Fibroblast of skin of left biceps (primary cell): ENCODE measurements at regions not wholly inside any gene's neighbourhood (a gene's known extent, or its start where the extent isn't known, plus 50 kb on each side); places are given as distances from the start of the nearest gene placed in this dataset.
"Not testable (repeated sequence)": the region's sequence is repeated elsewhere in the genome, so short reads cannot be mapped to it uniquely, and the experiment has no call there.

Source experiments
- DNase-seq, 2 experiments: peaks; one replicate each; pipeline ENCODE4 v3.0.0-alpha.2; 2013; ENCODE audit warnings: low read depth in 2 of 2

DNA sequence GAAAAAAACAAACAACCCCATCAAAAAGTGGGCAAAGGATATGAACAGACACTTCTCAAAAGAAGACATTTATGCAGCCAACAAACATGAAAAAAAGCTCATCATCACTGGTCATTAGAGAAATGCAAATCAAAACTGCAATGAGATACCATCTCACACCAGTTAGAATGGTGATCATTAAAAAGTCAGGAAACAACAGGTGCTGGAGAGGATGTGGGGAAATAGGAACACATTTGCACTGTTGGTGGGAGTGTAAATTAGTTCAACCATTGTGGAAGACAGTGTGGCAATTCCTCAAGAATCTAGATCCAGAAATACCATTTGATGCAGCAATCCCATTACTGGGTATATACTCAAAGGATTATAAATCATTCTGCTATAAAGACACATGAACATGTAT, 85.5 kb upstream of the WSB1 start:
- not testable (repeated sequence) for DNase-seq

- DNase-seq: no peak
Measured at GRCh38 chr17:27209316-27209715, 84.6 kb upstream of the WSB1 start.

DNA sequence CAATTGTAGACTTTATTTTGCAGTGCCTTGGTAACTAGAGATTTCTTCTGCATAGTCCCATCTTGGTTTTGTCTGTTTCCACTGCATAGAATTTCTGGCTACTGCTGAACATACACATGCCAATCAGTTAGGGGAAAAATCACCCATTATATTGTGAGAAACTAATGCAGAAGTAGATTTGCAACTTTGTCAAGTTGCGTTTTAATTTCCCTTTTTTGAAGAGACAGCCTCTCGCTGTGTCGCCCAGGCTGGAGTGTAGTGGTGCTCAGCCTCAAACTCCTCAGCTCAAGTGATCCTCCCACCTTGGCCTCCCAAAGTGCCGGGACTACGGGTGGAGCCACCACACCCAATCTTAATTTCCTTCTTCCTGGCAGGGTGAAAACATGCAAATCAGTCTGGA, 83.1 kb upstream of the WSB1 start:
- not testable (repeated sequence) for DNase-seq

DNA sequence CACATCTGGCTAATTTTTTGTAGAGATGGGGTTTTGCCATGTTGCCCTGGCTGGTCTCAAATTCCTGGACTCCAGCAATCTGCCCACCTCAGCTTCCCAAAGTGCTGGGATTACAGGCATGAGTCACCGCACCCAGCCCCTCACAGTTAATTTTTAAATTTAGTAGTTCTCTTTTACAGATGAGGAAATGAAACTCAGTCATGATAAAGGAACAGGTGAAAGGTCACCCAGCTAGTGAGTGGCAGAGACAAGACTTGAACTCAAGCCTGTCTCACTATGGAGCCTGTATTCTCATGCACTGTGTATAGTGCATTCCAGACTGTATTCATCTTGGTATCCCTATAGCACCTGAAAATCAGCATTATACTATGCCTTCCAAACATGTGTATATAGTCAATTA, 77.1 kb upstream of the WSB1 start:
- DNase-seq: no peak

- no peak for DNase-seq
Measured at GRCh38 chr17:27217631-27218030, 76.3 kb upstream of the WSB1 start.

GRCh38 chr17:27218041-27218440, 75.9 kb upstream of the WSB1 start:
- no peak for DNase-seq

DNA sequence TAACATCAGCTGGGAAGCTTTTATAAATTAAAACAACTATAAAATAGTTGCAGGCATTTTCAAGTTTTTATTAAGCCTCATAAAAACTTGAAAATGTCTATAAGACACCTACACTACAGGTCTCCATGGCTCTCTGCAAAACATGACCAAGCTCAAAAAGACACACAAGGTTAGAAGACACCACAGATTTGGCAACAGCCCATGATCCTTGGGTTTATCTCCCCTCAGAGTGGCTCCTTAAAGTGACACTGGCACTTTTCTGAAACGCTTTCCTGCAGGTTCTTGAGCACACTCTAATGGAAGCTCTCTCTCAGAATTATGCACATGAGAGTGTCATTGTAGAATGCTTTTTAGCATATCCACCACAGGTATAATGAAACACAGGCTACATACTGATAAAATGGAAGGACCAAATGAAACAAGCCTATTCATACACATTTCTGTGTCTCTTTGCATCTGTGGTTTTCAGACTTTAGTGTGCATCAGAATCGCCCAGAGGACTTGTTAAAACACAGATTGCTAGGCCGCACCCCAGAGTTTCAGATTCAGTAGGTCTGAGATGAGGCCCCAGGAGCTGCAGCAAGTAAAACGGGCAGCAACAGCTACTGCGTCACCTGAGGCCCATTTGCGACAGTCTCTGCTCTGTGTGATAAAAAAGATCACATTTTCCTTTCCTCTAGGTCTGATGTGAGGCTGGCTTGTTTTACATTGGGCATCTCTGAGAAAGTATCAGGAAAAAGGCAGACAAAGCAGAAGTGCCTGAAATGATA, 75.0 kb upstream of the WSB1 start:
- DNase-seq: no peak

GRCh38 chr17:27222515-27222914, 71.4 kb upstream of the WSB1 start:
- no peak for DNase-seq

DNA sequence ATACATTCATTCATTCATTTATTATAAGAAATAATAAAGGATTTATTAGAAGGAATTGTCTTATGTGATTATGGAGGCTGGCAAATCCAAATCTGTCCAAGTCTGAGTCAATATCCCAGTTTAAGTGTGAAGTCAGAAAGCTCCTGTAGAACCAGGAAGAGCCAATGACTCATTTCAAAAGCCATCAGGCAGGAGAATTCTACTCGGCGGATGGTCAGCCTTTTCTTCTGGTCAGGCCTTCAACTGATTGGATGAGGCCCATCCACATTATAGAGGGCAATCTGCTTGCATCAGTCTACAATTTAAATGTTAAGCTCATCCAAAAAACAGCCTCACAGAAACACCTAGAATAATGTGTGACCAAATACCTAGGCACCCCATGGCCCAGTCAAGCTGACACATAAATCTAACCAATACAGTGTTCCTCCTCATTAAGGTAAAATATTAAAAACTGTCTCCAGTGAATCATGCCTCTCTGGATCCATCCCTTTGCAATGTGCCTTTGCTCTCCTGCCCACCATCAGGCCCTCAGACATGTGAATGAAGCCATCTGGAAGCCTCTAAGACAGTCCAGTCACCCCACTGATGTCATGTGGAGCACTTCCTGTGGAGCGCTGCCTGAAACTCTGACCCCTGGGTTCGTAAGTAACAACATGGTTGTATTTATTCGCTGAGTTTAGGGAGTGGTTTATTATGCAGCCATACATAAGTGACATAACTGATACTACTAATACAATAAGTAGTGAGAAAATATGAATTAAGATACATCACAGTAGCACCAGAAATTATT, 69.2 kb upstream of the WSB1 start:
- no peak for DNase-seq

GRCh38 chr17:27226611-27227230, 67.2 kb upstream of the WSB1 start:
- DNase-seq: no peak

GRCh38 chr17:27230996-27231395, 62.9 kb upstream of the WSB1 start:
- DNase-seq: no peak

GRCh38 chr17:27232328-27232727, 61.6 kb upstream of the WSB1 start:
- DNase-seq: no peak

- DNase-seq: no peak
Measured at GRCh38 chr17:27233059-27233458, 60.9 kb upstream of the WSB1 start.

- no peak for DNase-seq
Measured at GRCh38 chr17:27233776-27234175, 60.1 kb upstream of the WSB1 start.

DNA sequence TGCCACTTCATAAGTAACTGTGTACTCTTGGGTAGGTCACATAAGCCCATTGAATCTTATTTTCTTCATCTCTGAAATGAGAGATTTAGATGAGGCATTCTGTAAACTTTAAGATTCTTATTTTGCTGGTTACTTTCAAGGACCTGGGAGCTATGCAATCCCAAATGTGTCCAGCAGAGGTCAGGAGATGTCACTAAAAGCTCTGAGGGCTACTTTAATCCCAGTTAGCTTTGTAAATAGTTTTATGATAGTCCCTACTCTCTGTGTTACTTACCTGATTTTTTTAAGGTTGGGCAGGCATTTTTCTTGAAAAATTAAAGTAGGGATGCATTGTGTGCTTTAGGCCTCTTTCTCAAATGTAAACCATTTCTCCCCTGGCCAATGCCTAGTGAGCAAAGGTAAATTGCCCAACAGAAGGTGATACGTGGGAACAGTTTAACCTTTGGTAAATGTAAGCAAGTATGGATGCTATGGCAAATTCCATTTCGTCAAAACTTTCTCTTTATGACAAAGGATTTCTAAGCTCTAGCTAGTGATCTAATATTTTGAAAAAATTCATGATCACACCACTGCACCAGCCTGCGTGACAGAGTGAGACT, 57.1 kb upstream of the WSB1 start:
- peak in 1 of 2 experiments; percentile 13 for DNase-seq

GRCh38 chr17:27237890-27238289, 56.0 kb upstream of the WSB1 start:
- no peak for DNase-seq

- DNase-seq: no peak
Measured at GRCh38 chr17:27239046-27239445, 54.9 kb upstream of the WSB1 start.

DNA sequence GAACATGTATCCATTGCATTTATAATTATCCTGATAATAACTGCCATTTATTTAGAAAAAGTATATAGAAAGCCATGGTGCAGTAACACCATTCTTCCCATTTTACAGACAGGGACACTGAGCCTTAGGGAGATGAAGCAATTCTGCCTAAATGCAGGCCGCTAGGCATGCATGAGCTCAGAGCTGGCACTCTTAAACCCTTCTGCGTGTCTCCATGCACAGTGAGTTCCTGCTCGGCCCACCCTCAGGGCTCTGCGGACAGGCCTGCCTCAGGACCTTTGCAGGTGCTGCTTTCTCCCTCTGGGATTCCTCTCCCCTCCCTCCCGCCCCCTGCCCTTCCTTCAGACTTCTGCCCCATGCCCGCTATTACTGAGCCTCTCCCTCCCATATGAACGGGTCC, 54.3 kb upstream of the WSB1 start:
- DNase-seq: no peak

DNA sequence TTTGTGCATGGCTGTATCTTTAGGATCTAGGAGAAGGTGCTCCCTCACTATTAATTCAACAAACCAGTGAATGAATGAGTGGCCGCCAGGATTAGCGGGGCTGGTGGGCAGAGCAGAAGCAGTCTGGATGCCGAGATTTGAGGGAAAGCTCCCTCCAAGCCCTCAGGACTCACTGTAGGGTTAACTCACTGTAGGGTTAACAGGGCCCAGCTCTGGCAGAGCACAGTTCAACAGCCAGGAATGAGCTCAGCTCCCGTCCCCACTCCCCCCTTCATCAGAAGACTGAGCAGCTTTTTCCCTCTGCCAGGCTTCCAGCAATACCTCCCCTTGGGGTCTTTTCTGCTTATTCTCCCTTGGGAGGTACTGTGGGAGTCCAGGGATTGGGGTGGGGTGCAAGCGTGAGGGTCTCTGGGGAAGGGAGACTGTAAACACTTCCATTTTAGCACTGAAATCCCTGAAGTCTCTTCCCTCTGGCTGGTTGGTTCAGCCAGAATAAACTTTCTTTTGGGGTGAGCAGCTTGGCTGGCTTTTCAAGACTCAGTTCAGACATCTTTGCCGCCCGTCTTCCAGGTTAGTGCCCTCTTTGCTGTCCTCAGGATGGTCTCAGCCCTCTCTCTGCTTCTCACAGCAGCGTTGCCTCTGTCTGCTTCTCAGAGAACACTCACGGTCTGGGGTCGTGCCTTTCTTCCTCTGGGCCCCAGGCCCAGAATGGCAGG, 53.7 kb upstream of the WSB1 start:
- DNase-seq: no peak

DNA sequence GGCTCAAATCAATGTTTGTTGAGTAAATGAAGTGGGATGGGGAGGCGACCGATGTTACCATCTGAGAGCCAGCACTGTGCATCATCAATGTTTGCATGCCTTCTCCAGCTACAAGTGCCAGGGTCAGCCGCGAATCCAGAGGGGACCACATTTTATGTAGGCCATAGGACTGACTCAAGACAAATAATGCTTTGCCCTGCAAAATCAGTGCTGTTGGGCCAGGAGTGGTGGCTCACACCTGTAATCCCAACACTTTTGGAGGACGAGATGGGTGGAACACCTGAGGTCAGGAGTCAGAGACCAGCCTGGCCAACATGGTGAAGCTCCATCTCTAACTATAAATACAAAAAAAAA, 53.1 kb upstream of the WSB1 start:
- no peak for DNase-seq

GRCh38 chr17:27241346-27241946, 52.5 kb upstream of the WSB1 start:
- peak in 1 of 2 experiments; percentile 3 for DNase-seq
